Astrocyte (in vitro differentiated cells and primary cell): ENCODE measurements at regions not wholly inside any gene's neighbourhood (a gene's known extent, or its start where the extent isn't known, plus 50 kb on each side); places are given as distances from the start of the nearest gene placed in this dataset.

ENCODE experiments used
- DNase-seq: peaks from one replicate; pipeline ENCODE4 v3.0.0-alpha.2; 2010; ENCODE audit warnings: low read depth
- FAIRE-seq: peaks from 2 replicates; lab custom pipeline; 2011; peaks lifted over from hg19 to GRCh38; lab: Jason Lieb, UNC
- H2AFZ ChIP-seq: 2 replicates; pipeline ENCODE4 v1.6.0; 2012; ENCODE audit warnings: low read depth, low read length, inconsistent platforms
- H3K27ac ChIP-seq: 2 replicates; pipeline ENCODE4 v1.5.1; 2011; ENCODE audit warnings: low read depth, low read length, inconsistent platforms
- H3K27me3 ChIP-seq: 2 replicates; pipeline ENCODE4 v1.6.0; 2011; ENCODE audit warnings: low read length, inconsistent platforms; ENCODE audit not compliant: insufficient read depth
- H3K36me3 ChIP-seq: 2 replicates; pipeline ENCODE4 v1.5.1; 2011; ENCODE audit warnings: low read length, inconsistent platforms; ENCODE audit not compliant: insufficient read depth
- H3K4me1 ChIP-seq: 2 replicates; pipeline ENCODE4 v1.5.1; 2011; ENCODE audit warnings: low read length, inconsistent platforms; ENCODE audit not compliant: insufficient read depth
- H3K4me2 ChIP-seq: 2 replicates; pipeline ENCODE4 v1.6.0; 2012; ENCODE audit warnings: low read length, inconsistent platforms
- H3K4me3 ChIP-seq: 2 replicates; pipeline ENCODE4 v1.5.1; 2011; ENCODE audit warnings: low read depth, mild to moderate bottlenecking, low read length, inconsistent platforms; ENCODE audit not compliant: insufficient read depth
- H3K79me2 ChIP-seq: 2 replicates; pipeline ENCODE4 v1.6.0; 2012; ENCODE audit warnings: mild to moderate bottlenecking, low read length, inconsistent platforms; ENCODE audit not compliant: insufficient read depth
- H3K9ac ChIP-seq: 2 replicates; pipeline ENCODE4 v1.6.0; 2012; ENCODE audit warnings: mild to moderate bottlenecking, low read length, inconsistent platforms
- H3K9me3 ChIP-seq: 2 replicates; pipeline ENCODE4 v1.5.1; 2012; ENCODE audit warnings: low read depth, mild to moderate bottlenecking, low read length, inconsistent platforms; ENCODE audit not compliant: insufficient read depth
- H4K20me1 ChIP-seq: 2 replicates; pipeline ENCODE4 v1.6.0; 2012; ENCODE audit warnings: low read length, inconsistent platforms; ENCODE audit not compliant: insufficient read depth
- H3K27ac Mint-ChIP-seq: one replicate; pipeline ENCODE4 v1.8.0; 2021; ENCODE audit warnings: mild to moderate bottlenecking, mixed read lengths; ENCODE audit not compliant: unreplicated experiment
- H3K27me3 Mint-ChIP-seq: one replicate; pipeline ENCODE4 v1.8.0; 2021; ENCODE audit warnings: low read depth, mixed read lengths; ENCODE audit not compliant: unreplicated experiment
- H3K36me3 Mint-ChIP-seq: one replicate; pipeline ENCODE4 v1.8.0; 2021; ENCODE audit warnings: low read depth, mixed read lengths; ENCODE audit not compliant: unreplicated experiment
- H3K4me1 Mint-ChIP-seq: one replicate; pipeline ENCODE4 v1.8.0; 2021; ENCODE audit warnings: low read depth, mixed read lengths; ENCODE audit not compliant: unreplicated experiment
- H3K4me3 Mint-ChIP-seq: one replicate; pipeline ENCODE4 v1.8.0; 2021; ENCODE audit warnings: mild to moderate bottlenecking, moderate library complexity, mixed read lengths; ENCODE audit not compliant: unreplicated experiment
- H3K9me3 Mint-ChIP-seq: one replicate; pipeline ENCODE4 v1.8.0; 2021; ENCODE audit warnings: mild to moderate bottlenecking, mixed read lengths; ENCODE audit not compliant: unreplicated experiment
- CTCF ChIP-seq: IDR thresholded peaks from 2 replicates; pipeline ENCODE4 v1.5.1; 2011; ENCODE audit warnings: low read depth, mild to moderate bottlenecking, inconsistent platforms, low read length, moderate library complexity; ENCODE audit not compliant: insufficient read depth
- EZH2 ChIP-seq: IDR thresholded peaks from 2 replicates; pipeline ENCODE4 v1.6.1; 2012; ENCODE audit warnings: mild to moderate bottlenecking, low read length, inconsistent platforms; ENCODE audit not compliant: insufficient read depth

- FAIRE-seq (no peak), DNase-seq (no peak)
- Histone ChIP-seq H4K20me1 (no peaks in the 10 kb centered on the region), H3K9me3 (no peaks in the 10 kb centered on the region), H3K4me3 (no peak overlapping the region), H3K79me2 (no peaks in the 10 kb centered on the region), H3K4me1 (no peaks in the 10 kb centered on the region), H3K4me2 (no peak overlapping the region), H3K27me3 (no peaks in the 10 kb centered on the region), H2AFZ (no peak overlapping the region), H3K9ac (no peak overlapping the region), H3K36me3 (no peaks in the 10 kb centered on the region), H3K27ac (no peak overlapping the region)
- H3K36me3 Mint-ChIP-seq = no peaks in the 10 kb centered on the region
- H3K27ac Mint-ChIP-seq = no peak overlapping the region
- peaks cover 1% of the 10 kb centered on the region for H3K9me3 Mint-ChIP-seq
- no peak overlapping the region for H3K4me3 Mint-ChIP-seq
- no peaks in the 10 kb centered on the region for H3K4me1 Mint-ChIP-seq
- no peaks in the 10 kb centered on the region for H3K27me3 Mint-ChIP-seq
- TF ChIP-seq CTCF = no peak
Measured at GRCh38 chr2:4873876-4874593, 818.1 kb upstream of the SOX11 start.

GRCh38 chr2:4882421-4882820 lies 809.8 kb upstream of the SOX11 start:
- Mint-ChIP-seq H3K27ac (no peak overlapping the region), H3K9me3 (no peaks in the 10 kb centered on the region), H3K36me3 (peaks cover 1% of the 10 kb centered on the region), H3K4me3 (no peak overlapping the region), H3K27me3 (no peaks in the 10 kb centered on the region), H3K4me1 (no peaks in the 10 kb centered on the region)
- H3K36me3 ChIP-seq = no peaks in the 10 kb centered on the region
- H4K20me1 ChIP-seq = no peaks in the 10 kb centered on the region
- no peak overlapping the region for H3K4me3 ChIP-seq
- H3K9me3 ChIP-seq = no peaks in the 10 kb centered on the region
- TF ChIP-seq EZH2 (no peak), CTCF (no peak)
- no peak overlapping the region for H2AFZ ChIP-seq
- no peak overlapping the region for H3K27ac ChIP-seq
- H3K27me3 ChIP-seq = no peaks in the 10 kb centered on the region
- H3K9ac ChIP-seq = no peak overlapping the region
- H3K79me2 ChIP-seq = no peaks in the 10 kb centered on the region
- no peak for DNase-seq
- FAIRE-seq = no peak
- H3K4me2 ChIP-seq = no peak overlapping the region
- H3K4me1 ChIP-seq = no peaks in the 10 kb centered on the region

GRCh38 chr2:4882941-4883340 lies 809.2 kb upstream of the SOX11 start:
- Histone ChIP-seq H3K79me2 (no peaks in the 10 kb centered on the region), H4K20me1 (no peaks in the 10 kb centered on the region), H3K27me3 (no peaks in the 10 kb centered on the region), H2AFZ (no peak overlapping the region), H3K4me1 (no peaks in the 10 kb centered on the region), H3K27ac (no peak overlapping the region), H3K4me3 (no peak overlapping the region), H3K36me3 (no peaks in the 10 kb centered on the region), H3K4me2 (no peak overlapping the region), H3K9ac (no peak overlapping the region), H3K9me3 (no peaks in the 10 kb centered on the region)
- no peak overlapping the region for H3K27ac Mint-ChIP-seq
- no peak overlapping the region for H3K4me3 Mint-ChIP-seq
- FAIRE-seq (no peak), DNase-seq (no peak)
- peaks cover 1% of the 10 kb centered on the region for H3K36me3 Mint-ChIP-seq
- H3K9me3 Mint-ChIP-seq = no peaks in the 10 kb centered on the region
- no peaks in the 10 kb centered on the region for H3K4me1 Mint-ChIP-seq
- H3K27me3 Mint-ChIP-seq = no peaks in the 10 kb centered on the region
- no peak for TF ChIP-seq CTCF
- no peak for TF ChIP-seq EZH2
